GM12878 (cell line): ENCODE measurements at regions not wholly inside any gene's neighbourhood (a gene's known extent, or its start where the extent isn't known, plus 50 kb on each side); places are given as distances from the start of the nearest gene placed in this dataset.

Experiments
- ATAC-seq: fragments of 200-7000 bp; cut with Tn5 transposase; 3 replicates; pipeline ENCODE4 v1.9.1; 2020; ENCODE audit warnings: mild to moderate bottlenecking, moderate library complexity
- BruUV-seq: library from RNA; stranded (reverse); fragments of 400-500 nt; replicated peaks from 2 replicates; lab custom pipeline; 2021; lab: Mats Ljungman, UMichigan
- CTCF ChIA-PET: fragments of 300-600 bp; sonication (Branson Sonifier 250); formaldehyde crosslinking; extraction: SDS; loops from one replicate; lab custom pipeline; 2021; ENCODE audit warnings: inconsistent platforms; lab: Yijun Ruan, JAX
- POLR2A ChIA-PET: fragments of 350-600 bp; formaldehyde crosslinking; extraction: SDS; loops from one replicate; lab custom pipeline; 2021; ENCODE audit warnings: inconsistent platforms; lab: Charles Lee
- RAD21 ChIA-PET: fragments of 300-600 bp; sonication (Branson Sonifier 250); formaldehyde crosslinking; loops from one replicate; lab custom pipeline; 2023; ENCODE audit warnings: antibody characterized with exemption; ENCODE audit not compliant: unreplicated experiment; lab: Charles Lee
- SMC1A ChIA-PET: fragments of 300-600 bp; sonication (Branson Sonifier 250); formaldehyde crosslinking; loops from one replicate; lab custom pipeline; 2023; ENCODE audit not compliant: unreplicated experiment, uncharacterized antibody; lab: Charles Lee
- DNase-seq: peaks from one replicate; pipeline ENCODE4 v3.0.0-alpha.2; 2011; ENCODE audit warnings: low read depth, low spot score
- FAIRE-seq: peaks from 3 replicates; lab custom pipeline; 2011; peaks lifted over from hg19 to GRCh38; lab: Jason Lieb, UNC
- H2AFZ ChIP-seq: 2 replicates; pipeline ENCODE4 v1.6.0; 2011; ENCODE audit warnings: low read depth, low read length, control low read depth; ENCODE audit not compliant: control insufficient read depth
- H3K27ac ChIP-seq: 2 replicates; pipeline ENCODE4 v1.5.1; 2011; ENCODE audit warnings: control low read depth; ENCODE audit not compliant: control insufficient read depth, insufficient read depth
- H3K27me3 ChIP-seq, 2 experiments: replicated peaks in 1 of 2; 2 replicates each; pipeline versions ENCODE4 v1.6.0 to v1.6.1; 2011; ENCODE audit warnings: low read length in 1 of 2; ENCODE audit not compliant: control insufficient read depth in 2 of 2, insufficient read depth in 2 of 2
- H3K36me3 ChIP-seq, 2 experiments: 2 replicates each; pipeline ENCODE4 v1.5.1; 2011; ENCODE audit warnings: low read length in 1 of 2; ENCODE audit not compliant: control insufficient read depth in 2 of 2, insufficient read depth in 2 of 2
- H3K4me1 ChIP-seq: 2 replicates; pipeline ENCODE4 v1.6.1; 2011; ENCODE audit warnings: mild to moderate bottlenecking, low read length, moderate library complexity, mixed read lengths; ENCODE audit not compliant: control insufficient read depth, insufficient read depth
- H3K4me2 ChIP-seq: 2 replicates; pipeline ENCODE4 v1.6.0; 2011; ENCODE audit warnings: control low read depth; ENCODE audit not compliant: control insufficient read depth, insufficient read depth
- H3K4me3 ChIP-seq: fragments of 200-600 bp; sonication (generic); 2 replicates; pipeline ENCODE4 v1.5.1; 2016
- H3K79me2 ChIP-seq: 2 replicates; pipeline ENCODE4 v1.6.0; 2011; ENCODE audit warnings: low read length; ENCODE audit not compliant: control insufficient read depth, insufficient read depth
- H3K9ac ChIP-seq: 2 replicates; pipeline ENCODE4 v1.8.0; 2011; ENCODE audit warnings: low read length, control low read depth, mixed read lengths; ENCODE audit not compliant: control insufficient read depth, insufficient read depth
- H3K9me3 ChIP-seq: replicated peaks from 3 replicates; pipeline ENCODE4 v1.5.1; 2011; ENCODE audit warnings: mild to moderate bottlenecking, low read length; ENCODE audit not compliant: control insufficient read depth, insufficient read depth
- H4K20me1 ChIP-seq: 2 replicates; pipeline ENCODE4 v1.6.0; 2011; ENCODE audit not compliant: control insufficient read depth, insufficient read depth
- ATF2 ChIP-seq: IDR thresholded peaks from 2 replicates; pipeline ENCODE4 v1.6.1; 2012; ENCODE audit warnings: low read length, inconsistent platforms
- BMI1 ChIP-seq: fragments of 450-650 bp; IDR thresholded peaks from 2 replicates; pipeline ENCODE4 v1.6.1; 2016; ENCODE audit warnings: mild to moderate bottlenecking, moderate library complexity, borderline replicate concordance
- CHD4 ChIP-seq: fragments of 200-600 bp; sonication (generic); IDR thresholded peaks from 2 replicates; pipeline ENCODE4 v1.6.1; 2016; ENCODE audit warnings: mild to moderate bottlenecking
- GABPA ChIP-seq: IDR thresholded peaks from 2 replicates; pipeline ENCODE4 v1.6.1; 2014; ENCODE audit warnings: antibody characterized with exemption, low read depth, mild to moderate bottlenecking, inconsistent platforms
- JUND ChIP-seq: IDR thresholded peaks from 2 replicates; pipeline ENCODE4 v1.6.1; 2012; ENCODE audit warnings: low read depth, mild to moderate bottlenecking, low read length, improper control_type of control experiment, moderate library complexity
- KDM1A ChIP-seq: fragments of 200-600 bp; sonication (generic); IDR thresholded peaks from 2 replicates; pipeline ENCODE4 v1.6.1; 2016; ENCODE audit warnings: borderline replicate concordance
- NR2C2 ChIP-seq: IDR thresholded peaks from 2 replicates; pipeline ENCODE4 v1.6.1; 2011; ENCODE audit warnings: borderline replicate concordance, low read depth; ENCODE audit not compliant: control insufficient read depth, insufficient read length
- RUNX3 ChIP-seq: IDR thresholded peaks from 2 replicates; pipeline ENCODE4 v1.6.1; 2012; ENCODE audit warnings: low read length, inconsistent platforms
- ZZZ3 ChIP-seq: IDR thresholded peaks from 2 replicates; pipeline ENCODE4 v1.6.1; 2011; ENCODE audit warnings: low read depth; ENCODE audit not compliant: control insufficient read depth, insufficient read length
- WGBS: methylation state at CpG from one replicate; pipeline ENCODE4 v1.1.6; 2016; ENCODE audit warnings: low lambda C conversion rate; ENCODE audit not compliant: insufficient replicate concordance, insufficient coverage; ENCODE audit errors: missing lambda C conversion rate; 5-methylcytosine and 5-hydroxymethylcytosine counted together
- in situ Hi-C: fragments of 300-500 bp; cut with MboI; formaldehyde crosslinking; loops from 9 replicates; pipeline ENCODE4 v1.14.3; 2018; ENCODE audit warnings: mixed read lengths
- intact Hi-C: fragments of 100-400 bp; cut with micrococcal nuclease; formaldehyde crosslinking; loops from one replicate; pipeline ENCODE4 v1.14.2; 2022; ENCODE audit not compliant: unreplicated experiment
- TF ChIP-seq, protein P1 (sequence below): IDR thresholded peaks from 2 replicates; pipeline ENCODE4 v1.6.1; 2012; ENCODE audit warnings: low read depth, low read length, improper control_type of control experiment
- TF ChIP-seq, protein P2 (sequence below): fragments of 450-650 bp; formaldehyde crosslinking; IDR thresholded peaks from 2 replicates; pipeline ENCODE4 v1.5.0; 2022; ENCODE audit warnings: mild to moderate bottlenecking, missing genetic modification characterization
- TF ChIP-seq, protein P3 (sequence below): fragments of 150-350 bp; IDR thresholded peaks from 2 replicates; pipeline ENCODE4 v1.6.1; 2016; ENCODE audit warnings: low read depth, low read length

- Histone ChIP-seq H2AFZ (no peak overlapping the region), H3K4me3 (no peak overlapping the region), H3K4me1 (no peaks in the 10 kb centered on the region), H3K4me2 (no peak overlapping the region), H3K79me2 (no peaks in the 10 kb centered on the region), H3K27ac (no peak overlapping the region), H3K36me3 (no peaks in the 10 kb centered on the region), H3K27me3 (no peaks in the 10 kb centered on the region), H3K9me3 (no peaks in the 10 kb centered on the region), H4K20me1 (no peaks in the 10 kb centered on the region), H3K9ac (no peak overlapping the region)
- ATAC-seq (no peak), FAIRE-seq (peak; percentile 47), DNase-seq (no peak)
- WGBS = 60% methylated on average over 10 of the region's 10 CpGs
- RAD21 ChIA-PET = no interaction called here
- CTCF ChIA-PET = interaction anchor here (0.6 kb wide), 1 partner anchor 39 kb away, joined by 3 read pairs; no protein-coding TSS in a partner anchor
- no TSS peak for BruUV-seq
- intact Hi-C loops = no loop called here
- TF ChIP-seq CHD4 = no peak
- no peak for TF ChIP-seq RUNX3
- no peak for TF ChIP-seq GABPA
- TF ChIP-seq BMI1 = no peak
- TF ChIP-seq ZZZ3 = no peak
- TF ChIP-seq JUND = no peak
- TF ChIP-seq, protein P1, sequence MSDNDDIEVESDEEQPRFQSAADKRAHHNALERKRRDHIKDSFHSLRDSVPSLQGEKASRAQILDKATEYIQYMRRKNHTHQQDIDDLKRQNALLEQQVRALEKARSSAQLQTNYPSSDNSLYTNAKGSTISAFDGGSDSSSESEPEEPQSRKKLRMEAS = no peak
- TF ChIP-seq ATF2 = no peak
- TF ChIP-seq, protein P2, sequence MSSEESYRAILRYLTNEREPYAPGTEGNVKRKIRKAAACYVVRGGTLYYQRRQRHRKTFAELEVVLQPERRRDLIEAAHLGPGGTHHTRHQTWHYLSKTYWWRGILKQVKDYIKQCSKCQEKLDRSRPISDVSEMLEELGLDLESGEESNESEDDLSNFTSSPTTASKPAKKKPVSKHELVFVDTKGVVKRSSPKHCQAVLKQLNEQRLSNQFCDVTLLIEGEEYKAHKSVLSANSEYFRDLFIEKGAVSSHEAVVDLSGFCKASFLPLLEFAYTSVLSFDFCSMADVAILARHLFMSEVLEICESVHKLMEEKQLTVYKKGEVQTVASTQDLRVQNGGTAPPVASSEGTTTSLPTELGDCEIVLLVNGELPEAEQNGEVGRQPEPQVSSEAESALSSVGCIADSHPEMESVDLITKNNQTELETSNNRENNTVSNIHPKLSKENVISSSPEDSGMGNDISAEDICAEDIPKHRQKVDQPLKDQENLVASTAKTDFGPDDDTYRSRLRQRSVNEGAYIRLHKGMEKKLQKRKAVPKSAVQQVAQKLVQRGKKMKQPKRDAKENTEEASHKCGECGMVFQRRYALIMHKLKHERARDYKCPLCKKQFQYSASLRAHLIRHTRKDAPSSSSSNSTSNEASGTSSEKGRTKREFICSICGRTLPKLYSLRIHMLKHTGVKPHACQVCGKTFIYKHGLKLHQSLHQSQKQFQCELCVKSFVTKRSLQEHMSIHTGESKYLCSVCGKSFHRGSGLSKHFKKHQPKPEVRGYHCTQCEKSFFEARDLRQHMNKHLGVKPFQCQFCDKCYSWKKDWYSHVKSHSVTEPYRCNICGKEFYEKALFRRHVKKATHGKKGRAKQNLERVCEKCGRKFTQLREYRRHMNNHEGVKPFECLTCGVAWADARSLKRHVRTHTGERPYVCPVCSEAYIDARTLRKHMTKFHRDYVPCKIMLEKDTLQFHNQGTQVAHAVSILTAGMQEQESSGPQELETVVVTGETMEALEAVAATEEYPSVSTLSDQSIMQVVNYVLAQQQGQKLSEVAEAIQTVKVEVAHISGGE (CRISPR knock-in tag) = no peak
- TF ChIP-seq, protein P3, sequence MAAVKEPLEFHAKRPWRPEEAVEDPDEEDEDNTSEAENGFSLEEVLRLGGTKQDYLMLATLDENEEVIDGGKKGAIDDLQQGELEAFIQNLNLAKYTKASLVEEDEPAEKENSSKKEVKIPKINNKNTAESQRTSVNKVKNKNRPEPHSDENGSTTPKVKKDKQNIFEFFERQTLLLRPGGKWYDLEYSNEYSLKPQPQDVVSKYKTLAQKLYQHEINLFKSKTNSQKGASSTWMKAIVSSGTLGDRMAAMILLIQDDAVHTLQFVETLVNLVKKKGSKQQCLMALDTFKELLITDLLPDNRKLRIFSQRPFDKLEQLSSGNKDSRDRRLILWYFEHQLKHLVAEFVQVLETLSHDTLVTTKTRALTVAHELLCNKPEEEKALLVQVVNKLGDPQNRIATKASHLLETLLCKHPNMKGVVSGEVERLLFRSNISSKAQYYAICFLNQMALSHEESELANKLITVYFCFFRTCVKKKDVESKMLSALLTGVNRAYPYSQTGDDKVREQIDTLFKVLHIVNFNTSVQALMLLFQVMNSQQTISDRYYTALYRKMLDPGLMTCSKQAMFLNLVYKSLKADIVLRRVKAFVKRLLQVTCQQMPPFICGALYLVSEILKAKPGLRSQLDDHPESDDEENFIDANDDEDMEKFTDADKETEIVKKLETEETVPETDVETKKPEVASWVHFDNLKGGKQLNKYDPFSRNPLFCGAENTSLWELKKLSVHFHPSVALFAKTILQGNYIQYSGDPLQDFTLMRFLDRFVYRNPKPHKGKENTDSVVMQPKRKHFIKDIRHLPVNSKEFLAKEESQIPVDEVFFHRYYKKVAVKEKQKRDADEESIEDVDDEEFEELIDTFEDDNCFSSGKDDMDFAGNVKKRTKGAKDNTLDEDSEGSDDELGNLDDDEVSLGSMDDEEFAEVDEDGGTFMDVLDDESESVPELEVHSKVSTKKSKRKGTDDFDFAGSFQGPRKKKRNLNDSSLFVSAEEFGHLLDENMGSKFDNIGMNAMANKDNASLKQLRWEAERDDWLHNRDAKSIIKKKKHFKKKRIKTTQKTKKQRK = no peak
- no peak for TF ChIP-seq NR2C2
- TF ChIP-seq KDM1A = no peak
- POLR2A ChIA-PET = no interaction called here
- in situ Hi-C loops = no loop called here
- SMC1A ChIA-PET = no interaction called here
Observed at GRCh38 chr3:87733671-87734367, 325.0 kb downstream of the CGGBP1 start.
